ENCODE measurements at regions not wholly inside any gene's neighbourhood (a gene's known extent, or its start where the extent isn't known, plus 50 kb on each side); places are given as distances from the start of the nearest gene placed in this dataset.

GRCh38 chr10:64635906-64636305 is 1114.7 kb downstream of the REEP3 start:
- TF ChIP-seq CTCF (IDR thresholded peaks at IDR 0.05) (no peak), EZH2 (IDR thresholded peaks at IDR 0.05; ENCODE audit: borderline replicate concordance, insufficient read depth, low read depth, low read length, poor library complexity, severe bottlenecking) (no peak)

All from B cell (primary cell).